Astrocyte (in vitro differentiated cells and primary cell): ENCODE measurements at regions not wholly inside any gene's neighbourhood (a gene's known extent, or its start where the extent isn't known, plus 50 kb on each side); places are given as distances from the start of the nearest gene placed in this dataset.

Source experiments
- EZH2 ChIP-seq: IDR thresholded peaks from 2 replicates; pipeline ENCODE4 v1.6.1; 2012; ENCODE audit warnings: mild to moderate bottlenecking, low read length, inconsistent platforms; ENCODE audit not compliant: insufficient read depth
- TF ChIP-seq, protein P1 (sequence below): IDR thresholded peaks from 2 replicates; pipeline ENCODE4 v1.5.1; 2011; ENCODE audit warnings: low read depth, mild to moderate bottlenecking, inconsistent platforms, low read length, moderate library complexity; ENCODE audit not compliant: insufficient read depth

DNA sequence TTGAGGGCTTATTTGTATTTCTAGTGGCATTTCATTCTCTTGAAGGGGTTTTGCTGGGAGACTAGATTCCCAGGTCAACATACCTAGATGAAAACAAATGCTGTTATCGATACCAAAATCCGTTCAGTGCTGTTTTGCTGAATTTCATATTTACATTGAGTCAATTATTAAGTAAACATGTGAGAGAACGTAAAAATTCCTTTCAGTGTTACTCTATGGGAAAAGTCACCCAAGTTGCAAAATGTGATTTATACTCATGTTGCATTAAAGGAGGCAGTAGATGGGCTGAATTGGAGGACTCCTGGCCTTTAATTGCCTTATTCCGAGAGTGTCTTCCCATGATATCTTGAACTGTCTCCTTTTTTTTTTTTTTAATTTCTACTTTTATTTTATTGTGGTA lies 1011.3 kb upstream of the NR2F2 start:
- TF ChIP-seq, protein P1, sequence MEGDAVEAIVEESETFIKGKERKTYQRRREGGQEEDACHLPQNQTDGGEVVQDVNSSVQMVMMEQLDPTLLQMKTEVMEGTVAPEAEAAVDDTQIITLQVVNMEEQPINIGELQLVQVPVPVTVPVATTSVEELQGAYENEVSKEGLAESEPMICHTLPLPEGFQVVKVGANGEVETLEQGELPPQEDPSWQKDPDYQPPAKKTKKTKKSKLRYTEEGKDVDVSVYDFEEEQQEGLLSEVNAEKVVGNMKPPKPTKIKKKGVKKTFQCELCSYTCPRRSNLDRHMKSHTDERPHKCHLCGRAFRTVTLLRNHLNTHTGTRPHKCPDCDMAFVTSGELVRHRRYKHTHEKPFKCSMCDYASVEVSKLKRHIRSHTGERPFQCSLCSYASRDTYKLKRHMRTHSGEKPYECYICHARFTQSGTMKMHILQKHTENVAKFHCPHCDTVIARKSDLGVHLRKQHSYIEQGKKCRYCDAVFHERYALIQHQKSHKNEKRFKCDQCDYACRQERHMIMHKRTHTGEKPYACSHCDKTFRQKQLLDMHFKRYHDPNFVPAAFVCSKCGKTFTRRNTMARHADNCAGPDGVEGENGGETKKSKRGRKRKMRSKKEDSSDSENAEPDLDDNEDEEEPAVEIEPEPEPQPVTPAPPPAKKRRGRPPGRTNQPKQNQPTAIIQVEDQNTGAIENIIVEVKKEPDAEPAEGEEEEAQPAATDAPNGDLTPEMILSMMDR = no peak
- no peak for TF ChIP-seq EZH2
